ENCODE measurements at regions not wholly inside any gene's neighbourhood (a gene's known extent, or its start where the extent isn't known, plus 50 kb on each side); places are given as distances from the start of the nearest gene placed in this dataset.

DNA sequence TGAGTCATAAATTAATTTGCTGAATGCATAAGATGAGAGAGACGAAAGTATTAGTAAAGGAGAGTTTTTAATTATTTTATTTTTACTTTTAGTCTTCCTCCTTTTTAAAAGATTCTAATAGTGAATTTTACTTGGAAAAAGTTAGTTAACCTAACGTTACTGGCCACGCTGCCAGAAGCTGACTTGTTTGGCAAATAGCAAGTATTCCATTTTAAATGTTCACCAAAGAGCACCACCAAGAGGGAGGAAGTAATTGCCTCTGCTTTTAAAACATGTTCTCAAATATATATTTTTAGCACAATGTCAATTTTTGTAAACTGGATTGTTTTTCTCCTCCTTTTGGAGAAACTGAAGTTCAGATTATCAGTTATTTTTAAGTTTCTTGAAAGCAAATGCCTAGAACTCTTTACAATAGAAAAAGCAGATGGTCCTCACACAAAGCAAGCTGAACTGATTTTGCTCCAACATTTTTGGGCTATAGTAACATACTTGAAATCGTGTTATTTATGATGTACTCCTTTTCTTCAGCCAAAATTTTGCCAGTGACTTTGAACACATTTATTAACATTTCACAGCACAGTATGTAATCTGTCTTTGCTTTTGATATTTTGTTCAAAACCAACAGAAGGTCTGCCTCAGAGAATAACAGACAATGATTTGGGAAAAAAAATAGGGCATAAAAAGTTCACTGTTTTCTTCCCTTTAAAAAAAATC, 1311.0 kb upstream of the FAM98A start:
- TF ChIP-seq CTCF (IDR thresholded peaks at IDR 0.05; ENCODE audit: insufficient read depth, low read length) (no peak), POLR2AphosphoS5 (IDR thresholded peaks at IDR 0.05; ENCODE audit: low read depth) (no peak), SPI1 (IDR thresholded peaks at IDR 0.05; ENCODE audit: borderline replicate concordance, low read depth) (no peak)
- TF ChIP-seq, protein P1, sequence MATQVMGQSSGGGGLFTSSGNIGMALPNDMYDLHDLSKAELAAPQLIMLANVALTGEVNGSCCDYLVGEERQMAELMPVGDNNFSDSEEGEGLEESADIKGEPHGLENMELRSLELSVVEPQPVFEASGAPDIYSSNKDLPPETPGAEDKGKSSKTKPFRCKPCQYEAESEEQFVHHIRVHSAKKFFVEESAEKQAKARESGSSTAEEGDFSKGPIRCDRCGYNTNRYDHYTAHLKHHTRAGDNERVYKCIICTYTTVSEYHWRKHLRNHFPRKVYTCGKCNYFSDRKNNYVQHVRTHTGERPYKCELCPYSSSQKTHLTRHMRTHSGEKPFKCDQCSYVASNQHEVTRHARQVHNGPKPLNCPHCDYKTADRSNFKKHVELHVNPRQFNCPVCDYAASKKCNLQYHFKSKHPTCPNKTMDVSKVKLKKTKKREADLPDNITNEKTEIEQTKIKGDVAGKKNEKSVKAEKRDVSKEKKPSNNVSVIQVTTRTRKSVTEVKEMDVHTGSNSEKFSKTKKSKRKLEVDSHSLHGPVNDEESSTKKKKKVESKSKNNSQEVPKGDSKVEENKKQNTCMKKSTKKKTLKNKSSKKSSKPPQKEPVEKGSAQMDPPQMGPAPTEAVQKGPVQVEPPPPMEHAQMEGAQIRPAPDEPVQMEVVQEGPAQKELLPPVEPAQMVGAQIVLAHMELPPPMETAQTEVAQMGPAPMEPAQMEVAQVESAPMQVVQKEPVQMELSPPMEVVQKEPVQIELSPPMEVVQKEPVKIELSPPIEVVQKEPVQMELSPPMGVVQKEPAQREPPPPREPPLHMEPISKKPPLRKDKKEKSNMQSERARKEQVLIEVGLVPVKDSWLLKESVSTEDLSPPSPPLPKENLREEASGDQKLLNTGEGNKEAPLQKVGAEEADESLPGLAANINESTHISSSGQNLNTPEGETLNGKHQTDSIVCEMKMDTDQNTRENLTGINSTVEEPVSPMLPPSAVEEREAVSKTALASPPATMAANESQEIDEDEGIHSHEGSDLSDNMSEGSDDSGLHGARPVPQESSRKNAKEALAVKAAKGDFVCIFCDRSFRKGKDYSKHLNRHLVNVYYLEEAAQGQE (IDR thresholded peaks at IDR 0.05; ENCODE audit: insufficient replicate concordance, low read depth): no peak

Data from HL-60 (cell line).